Pancreas (tissue), 10 donors: ENCODE measurements at regions not wholly inside any gene's neighbourhood (a gene's known extent, or its start where the extent isn't known, plus 50 kb on each side); places are given as distances from the start of the nearest gene placed in this dataset.

Experiments used
- ATAC-seq, 4 donors: fragments of 200-7000 bp; cut with Tn5 transposase; one replicate each; pipeline versions ENCODE4 v1.8.0 to v1.9.1; 2020; ENCODE audit warnings: mild to moderate bottlenecking in 4 of 4, moderate library complexity in 4 of 4
- DNase-seq, 6 donors: peaks; one replicate each; pipeline ENCODE4 v3.0.0-alpha.2; 2020
- FAIRE-seq: peaks from 2 replicates; lab custom pipeline; 2012; peaks lifted over from hg19 to GRCh38; lab: Jason Lieb, UNC
- H3K27ac ChIP-seq, 4 donors: fragments of 200-600 bp; sonication (generic); 1 replicate in 3 of 4; 2 replicates in 1 of 4; pipeline versions ENCODE4 v1.5.0 to v1.8.0; 2020
- H3K27me3 ChIP-seq, 4 donors: fragments of 200-600 bp; one replicate each; pipeline ENCODE4 v1.8.0; 2021
- H3K36me3 ChIP-seq, 3 donors: fragments of 200-600 bp; sonication (generic) in 1 of 3; one replicate each; pipeline versions ENCODE4 v1.5.0 to v1.8.0; 2020 to 2021
- H3K4me1 ChIP-seq, 3 donors: fragments of 200-600 bp; one replicate each; pipeline ENCODE4 v1.8.0; 2021
- H3K4me3 ChIP-seq, 4 donors: fragments of 200-600 bp; sonication (generic) in 2 of 4; one replicate each; pipeline versions ENCODE4 v1.5.0 to v1.8.0; 2020 to 2021
- H3K9me3 ChIP-seq, 4 donors: fragments of 200-600 bp; one replicate each; pipeline ENCODE4 v1.8.0; 2021
- WGBS, 2 donors: extraction: QIAGEN DNeasy Blood & Tissue Kit; methylation state at CpG; one replicate each; pipeline ENCODE4 v1.1.7; 2013; 5-methylcytosine and 5-hydroxymethylcytosine counted together
- intact Hi-C, 3 donors: fragments of 100-400 bp; cut with DNase I; formaldehyde crosslinking; loops; one replicate each; pipeline versions ENCODE4 v1.11.1 to v1.14.2; 2022
- TF ChIP-seq, protein P1 (sequence below), 4 donors: fragments of 200-600 bp; sonication (generic) in 3 of 4; IDR thresholded peaks; one replicate each; pipeline versions ENCODE4 v1.5.0 to v1.8.0; 2021; ENCODE audit warnings: antibody characterized with exemption in 4 of 4
- donor health status: healthy with polysubstance abuse.
- donor health status: DM: no; HTN: no; CAD: no; lungs with moderate emphysema.
- donor health status: DM: no; HTN: no; CAD: no.
- donor health status: control.
- donor health status: control.
- donor health status: Bipolar disorder and iron deficiency.
- donor health status: DM: yes; HTN: yes; CAD: no.
- donor health status: DM: no; HTN: no; CAD: no.
- donor health status: DM: no; HTN: no; CAD: no.
- donor health status: DM: yes; HTN: yes; CAD: no.

DNA sequence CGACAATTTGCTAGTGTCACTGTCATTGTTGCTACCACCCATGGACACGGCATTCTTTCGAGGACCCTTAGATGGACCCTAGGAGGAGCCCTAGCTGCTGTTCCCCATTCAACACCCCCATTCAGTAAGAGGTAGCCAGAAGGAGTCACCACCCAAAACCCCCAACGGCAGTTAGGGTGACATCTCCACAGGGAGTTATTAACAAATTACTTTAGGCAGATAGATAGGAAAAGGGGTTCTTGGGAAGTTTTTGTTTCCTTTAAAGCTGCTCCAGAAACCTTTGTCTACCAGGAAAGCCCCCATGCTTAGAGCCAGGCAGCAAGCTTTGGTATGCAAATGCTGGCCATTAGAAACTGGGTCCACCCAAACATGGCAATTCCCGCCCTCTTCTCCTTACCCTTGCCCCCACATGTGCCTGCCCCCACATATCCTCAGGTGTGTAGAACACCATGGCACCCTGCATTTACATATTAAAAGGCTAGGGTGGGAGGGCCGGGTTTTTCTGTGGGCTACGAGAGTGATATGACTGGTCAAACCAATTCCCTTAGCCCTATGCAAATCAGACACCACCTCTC, 190.9 kb downstream of the SLITRK6 start:
- ATAC-seq (no peak), FAIRE-seq (no peak), DNase-seq (no peak)
- intact Hi-C loops: no loop called here
- Histone ChIP-seq H3K9me3 (no peaks in the 10 kb centered on the region), H3K27me3 (no peaks in the 10 kb centered on the region), H3K4me3 (no peak overlapping the region), H3K36me3 (no peaks in the 10 kb centered on the region), H3K27ac (no peak overlapping the region), H3K4me1 (no peaks in the 10 kb centered on the region)
- WGBS, 2 donors: 57 to 65% methylated on average over 7 of the region's 7 CpGs
- TF ChIP-seq, protein P1, sequence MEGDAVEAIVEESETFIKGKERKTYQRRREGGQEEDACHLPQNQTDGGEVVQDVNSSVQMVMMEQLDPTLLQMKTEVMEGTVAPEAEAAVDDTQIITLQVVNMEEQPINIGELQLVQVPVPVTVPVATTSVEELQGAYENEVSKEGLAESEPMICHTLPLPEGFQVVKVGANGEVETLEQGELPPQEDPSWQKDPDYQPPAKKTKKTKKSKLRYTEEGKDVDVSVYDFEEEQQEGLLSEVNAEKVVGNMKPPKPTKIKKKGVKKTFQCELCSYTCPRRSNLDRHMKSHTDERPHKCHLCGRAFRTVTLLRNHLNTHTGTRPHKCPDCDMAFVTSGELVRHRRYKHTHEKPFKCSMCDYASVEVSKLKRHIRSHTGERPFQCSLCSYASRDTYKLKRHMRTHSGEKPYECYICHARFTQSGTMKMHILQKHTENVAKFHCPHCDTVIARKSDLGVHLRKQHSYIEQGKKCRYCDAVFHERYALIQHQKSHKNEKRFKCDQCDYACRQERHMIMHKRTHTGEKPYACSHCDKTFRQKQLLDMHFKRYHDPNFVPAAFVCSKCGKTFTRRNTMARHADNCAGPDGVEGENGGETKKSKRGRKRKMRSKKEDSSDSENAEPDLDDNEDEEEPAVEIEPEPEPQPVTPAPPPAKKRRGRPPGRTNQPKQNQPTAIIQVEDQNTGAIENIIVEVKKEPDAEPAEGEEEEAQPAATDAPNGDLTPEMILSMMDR (IDR thresholded peaks at IDR 0.05): no peak

DNA sequence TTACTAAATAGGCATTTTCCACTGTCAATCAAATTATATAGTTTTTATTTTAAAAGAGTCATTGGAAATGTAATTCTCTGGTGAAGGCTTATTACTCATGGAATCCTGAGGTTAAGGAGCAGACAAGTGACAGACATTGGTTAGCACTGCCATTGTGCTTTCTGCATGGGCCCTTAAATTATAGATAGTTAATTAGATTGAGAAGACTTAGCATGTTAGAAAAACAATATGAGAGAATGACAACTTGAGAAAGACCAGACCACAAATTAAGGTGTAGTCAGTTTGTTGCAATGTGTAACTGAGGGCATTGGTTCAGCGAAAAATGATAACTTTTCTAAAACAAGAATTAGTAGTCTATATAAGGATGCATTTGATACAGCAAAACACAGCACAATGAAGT, 195.5 kb downstream of the SLITRK6 start:
- Histone ChIP-seq H3K4me1 (no peaks in the 10 kb centered on the region), H3K4me3 (no peak overlapping the region), H3K36me3 (no peaks in the 10 kb centered on the region), H3K27me3 (no peaks in the 10 kb centered on the region), H3K9me3 (no peaks in the 10 kb centered on the region), H3K27ac (no peak overlapping the region)
- WGBS, 2 donors: 78 to 85% methylated on average over 1 of the region's 1 CpG
- intact Hi-C loops: no loop called here
- DNase-seq (no peak), FAIRE-seq (no peak), ATAC-seq (no peak)
- TF ChIP-seq, protein P1 (IDR thresholded peaks at IDR 0.05): no peak

DNA sequence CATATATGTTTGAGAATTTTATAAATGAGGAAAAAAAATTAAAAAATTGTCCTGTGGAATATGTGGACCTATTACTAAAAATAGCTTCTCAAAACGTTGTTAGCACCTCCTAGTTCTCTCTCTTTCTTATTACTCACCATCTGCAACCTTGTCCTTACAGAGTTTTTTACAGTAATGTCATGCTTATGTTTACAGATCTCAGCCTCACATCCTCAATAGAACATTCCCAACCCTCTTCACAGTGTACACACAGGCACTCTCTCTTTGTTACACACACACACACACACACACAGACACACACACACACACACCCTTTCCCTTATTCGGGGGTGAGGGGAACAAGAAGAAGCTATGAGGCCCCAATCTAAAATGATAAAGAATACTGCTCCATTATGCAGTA, 197.7 kb downstream of the SLITRK6 start:
- no peaks in the 10 kb centered on the region for H3K9me3 ChIP-seq
- no peaks in the 10 kb centered on the region for H3K4me1 ChIP-seq
- H3K36me3 ChIP-seq: no peaks in the 10 kb centered on the region
- no peak overlapping the region for H3K27ac ChIP-seq
- DNase-seq (no peak), FAIRE-seq (no peak), ATAC-seq (no peak)
- H3K4me3 ChIP-seq: no peak overlapping the region
- intact Hi-C loops: no loop called here
- TF ChIP-seq, protein P1 (IDR thresholded peaks at IDR 0.05): no peak
- H3K27me3 ChIP-seq: no peaks in the 10 kb centered on the region
- WGBS, 2 donors: 28% methylated on average over 2 of the region's 2 CpGs

DNA sequence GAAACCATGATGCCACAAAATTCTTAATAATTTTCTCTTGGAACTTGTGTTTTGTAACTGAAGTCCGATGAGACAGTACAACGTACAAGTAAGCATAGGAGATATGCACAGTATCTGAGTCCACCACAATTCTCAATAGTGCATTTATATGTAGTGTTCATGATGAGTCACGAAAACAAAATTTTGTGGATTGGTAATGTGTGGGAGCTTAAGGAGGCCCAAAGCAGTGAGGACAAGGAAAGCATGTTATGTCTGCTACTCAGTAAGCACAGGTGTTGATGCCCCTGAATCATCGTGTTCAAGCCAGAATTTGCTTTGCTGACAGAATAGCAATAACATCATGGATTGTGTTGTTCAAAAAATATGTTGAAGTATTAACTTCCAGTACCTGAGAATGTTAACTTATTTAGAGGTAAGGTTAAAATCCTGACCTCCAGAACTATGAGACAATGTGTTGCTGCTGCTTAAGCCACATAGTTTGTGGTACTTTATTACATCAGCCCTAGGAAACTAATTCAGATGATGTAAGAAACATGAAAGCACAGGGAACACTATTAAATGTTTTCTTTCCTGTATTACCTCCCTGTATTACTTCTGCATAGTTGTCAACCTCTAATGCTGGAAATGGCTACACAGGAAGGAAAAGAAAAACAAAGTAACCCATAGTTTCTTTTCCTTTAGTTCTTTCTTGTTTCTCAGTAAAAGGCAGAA, 201.3 kb downstream of the SLITRK6 start:
- WGBS, 2 donors: 55 to 70% methylated on average over 4 of the region's 4 CpGs

More for the DNA sequence above, 201.3 kb downstream of the SLITRK6 start:
- H3K9me3 ChIP-seq: no peaks in the 10 kb centered on the region
- TF ChIP-seq, protein P1 (IDR thresholded peaks at IDR 0.05): no peak
- H3K27me3 ChIP-seq: no peaks in the 10 kb centered on the region
- DNase-seq (no peak), FAIRE-seq (no peak), ATAC-seq (no peak)
- no peaks in the 10 kb centered on the region for H3K4me1 ChIP-seq
- no peak overlapping the region for H3K27ac ChIP-seq
- no peak overlapping the region for H3K4me3 ChIP-seq
- intact Hi-C loops: no loop called here
- no peaks in the 10 kb centered on the region for H3K36me3 ChIP-seq
